GM12864 (cell line): ENCODE measurements at regions not wholly inside any gene's neighbourhood (a gene's known extent, or its start where the extent isn't known, plus 50 kb on each side); places are given as distances from the start of the nearest gene placed in this dataset.

Experiments
- DNase-seq: peaks from one replicate; pipeline ENCODE4 v3.0.0-alpha.2; 2011; ENCODE audit warnings: low read depth
- H3K4me3 ChIP-seq: 2 replicates; pipeline ENCODE4 v1.5.1; 2011; ENCODE audit warnings: mild to moderate bottlenecking, low read depth, low read length, control low read depth
- CTCF ChIP-seq: IDR thresholded peaks from 2 replicates; pipeline ENCODE4 v1.5.1; 2011; ENCODE audit warnings: low read depth, mild to moderate bottlenecking, moderate library complexity, low read length, control low read depth, inconsistent platforms; ENCODE audit errors: missing control alignments

- no peak for DNase-seq
- H3K4me3 ChIP-seq: no peak overlapping the region
- no peak for TF ChIP-seq CTCF
Measured at GRCh38 chr4:17063888-17064287, 165.4 kb upstream of the LDB2 start.

GRCh38 chr4:17060230-17060629, 161.8 kb upstream of the LDB2 start:
- no peak for TF ChIP-seq CTCF
- no peak for DNase-seq
- H3K4me3 ChIP-seq: no peak overlapping the region

GRCh38 chr4:17058916-17059741, 160.7 kb upstream of the LDB2 start:
- H3K4me3 ChIP-seq: no peak overlapping the region
- no peak for TF ChIP-seq CTCF
- DNase-seq: no peak

GRCh38 chr4:17058536-17058915, 160.1 kb upstream of the LDB2 start:
- no peak for DNase-seq
- H3K4me3 ChIP-seq: no peak overlapping the region
- no peak for TF ChIP-seq CTCF

- TF ChIP-seq CTCF: no peak
- no peak for DNase-seq
- H3K4me3 ChIP-seq: no peak overlapping the region
Measured at GRCh38 chr4:17057035-17057434, 158.6 kb upstream of the LDB2 start.

- DNase-seq: no peak
- no peak for TF ChIP-seq CTCF
- no peak overlapping the region for H3K4me3 ChIP-seq
Measured at GRCh38 chr4:17055788-17056187, 157.3 kb upstream of the LDB2 start.

GRCh38 chr4:17045866-17046265, 147.4 kb upstream of the LDB2 start:
- no peak for TF ChIP-seq CTCF
- no peak for DNase-seq

More at GRCh38 chr4:17045866-17046265, 147.4 kb upstream of the LDB2 start:
- H3K4me3 ChIP-seq: no peak overlapping the region
